GM21723 (cell line): ENCODE measurements at regions not wholly inside any gene's neighbourhood (a gene's known extent, or its start where the extent isn't known, plus 50 kb on each side); places are given as distances from the start of the nearest gene placed in this dataset.
"Not testable (repeated sequence)": the region's sequence is repeated elsewhere in the genome, so short reads cannot be mapped to it uniquely, and the experiment has no call there.

Source experiments
- ATAC-seq: cut with Tn5 transposase; IDR thresholded peaks from one replicate; pipeline ENCODE4 v1.9.1; 2021; ENCODE audit warnings: mild to moderate bottlenecking, moderate library complexity; ENCODE audit not compliant: unreplicated experiment

DNA sequence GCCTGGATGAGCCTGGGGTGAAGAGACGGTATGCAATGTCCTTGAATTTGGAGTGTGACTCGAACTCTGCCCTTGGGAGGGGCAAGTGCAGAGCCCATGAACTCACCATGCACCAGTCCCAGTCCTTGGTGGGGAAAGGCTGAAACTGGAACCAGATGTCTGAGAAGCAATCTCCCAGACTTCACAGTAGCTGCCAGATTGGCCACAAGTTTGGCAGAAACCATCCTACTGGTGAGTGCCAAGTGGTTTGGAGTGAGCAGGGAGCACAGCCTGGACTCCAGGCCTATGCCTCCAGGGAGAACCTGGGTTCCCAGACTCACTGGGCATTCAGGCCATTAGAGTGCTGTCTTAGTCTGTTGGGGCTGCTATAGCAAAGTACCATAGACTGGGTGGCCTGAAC lies 99.6 kb upstream of the LYZL1 start:
- no peak for ATAC-seq

DNA sequence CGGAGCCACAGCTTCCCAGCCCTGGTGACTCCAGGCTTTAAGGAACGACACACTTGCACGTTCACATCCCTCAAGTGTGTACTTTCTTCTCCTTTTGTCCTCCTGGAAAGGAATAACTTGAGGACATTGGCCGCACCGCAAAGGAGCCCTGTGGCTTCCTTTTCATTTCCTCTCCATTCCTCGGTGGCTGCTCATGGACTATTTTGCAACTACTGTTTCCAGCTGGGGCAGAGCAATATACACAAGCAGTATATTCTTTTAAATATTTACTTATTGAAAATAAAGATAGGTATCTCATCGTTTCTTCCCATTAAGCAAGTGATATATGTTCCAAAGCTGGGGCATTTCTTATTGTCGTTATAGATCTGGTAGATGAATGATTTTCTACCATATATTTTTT lies 97.2 kb upstream of the LYZL1 start:
- no peak for ATAC-seq

DNA sequence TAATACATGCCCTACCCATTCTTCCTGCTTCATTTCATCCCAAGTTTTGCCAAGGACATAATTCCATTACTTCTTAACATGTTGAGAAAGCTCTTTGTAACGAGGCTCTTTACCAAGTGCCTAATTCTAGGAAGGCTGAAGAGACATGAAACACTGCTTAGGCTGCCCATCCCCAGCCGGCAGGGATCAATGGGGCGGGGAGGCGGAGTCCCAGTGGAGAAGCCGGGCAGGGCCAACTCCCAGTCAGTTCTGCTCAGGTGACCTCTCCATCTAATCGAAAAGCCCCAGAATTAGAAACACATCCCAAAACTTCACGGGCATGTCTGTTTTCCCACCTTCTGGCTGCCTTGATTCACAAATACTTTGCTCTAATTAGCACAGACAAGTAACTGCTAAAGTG lies 89.5 kb upstream of the LYZL1 start:
- ATAC-seq: no peak

DNA sequence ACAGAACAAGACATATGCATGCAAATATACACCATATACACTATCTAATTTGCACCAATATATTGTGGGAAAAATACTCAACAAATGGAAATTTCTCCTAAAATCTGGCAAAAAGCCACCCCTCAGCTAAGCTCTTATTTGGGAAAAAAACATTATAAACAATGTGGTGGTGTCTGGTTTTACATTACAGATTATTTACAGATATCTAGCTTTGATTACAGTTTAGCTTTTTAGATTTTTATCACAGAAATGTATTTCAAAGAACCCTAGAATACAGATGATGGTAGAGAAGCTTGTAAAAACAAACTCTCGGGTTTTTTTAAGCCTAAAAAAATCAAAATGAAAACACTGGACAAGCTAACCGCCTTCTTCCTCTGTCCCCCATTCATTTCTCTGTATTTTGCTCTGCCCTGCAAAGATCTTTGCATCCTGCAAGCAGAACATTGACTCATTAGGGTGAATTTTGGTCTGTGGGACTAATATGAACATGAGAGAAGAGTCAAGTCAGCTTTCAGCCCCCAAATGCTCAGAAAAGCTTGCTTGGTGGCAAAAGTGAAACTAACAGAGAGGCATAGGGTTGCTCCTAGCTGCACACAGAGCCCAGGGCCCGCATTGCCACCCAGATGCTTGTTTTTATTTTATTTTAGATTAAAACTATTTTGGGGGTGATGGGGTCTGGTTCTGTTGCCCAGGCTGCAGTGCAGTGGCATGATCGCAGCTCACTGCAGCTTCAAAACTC lies 88.8 kb upstream of the LYZL1 start:
- ATAC-seq: no peak

DNA sequence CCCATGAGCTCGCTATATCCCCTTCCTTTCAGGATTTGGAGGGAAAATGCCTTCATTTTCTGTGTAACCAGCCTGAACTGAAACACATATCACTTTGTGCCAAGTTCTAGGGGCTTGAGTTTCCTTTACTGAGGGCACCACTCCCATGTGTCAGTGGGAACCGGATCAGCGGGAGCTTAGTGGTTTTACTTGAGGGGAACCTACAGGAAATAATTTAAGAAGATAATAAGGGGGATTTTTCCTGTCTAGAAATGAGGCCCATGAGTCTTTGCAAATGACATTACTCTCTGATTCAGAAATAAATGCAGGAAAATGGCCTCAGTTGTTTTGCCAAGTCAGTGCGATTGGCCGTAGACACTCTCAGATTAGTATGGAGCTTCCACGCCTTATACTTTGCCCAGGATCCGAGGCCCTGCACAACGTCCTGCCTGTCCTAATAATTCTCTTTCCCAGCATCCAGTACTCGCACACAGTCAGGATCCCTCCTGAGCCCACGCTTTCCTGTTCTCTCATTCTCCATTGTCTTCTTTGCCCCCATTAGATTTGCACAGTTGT lies 86.4 kb upstream of the LYZL1 start:
- ATAC-seq: no peak

DNA sequence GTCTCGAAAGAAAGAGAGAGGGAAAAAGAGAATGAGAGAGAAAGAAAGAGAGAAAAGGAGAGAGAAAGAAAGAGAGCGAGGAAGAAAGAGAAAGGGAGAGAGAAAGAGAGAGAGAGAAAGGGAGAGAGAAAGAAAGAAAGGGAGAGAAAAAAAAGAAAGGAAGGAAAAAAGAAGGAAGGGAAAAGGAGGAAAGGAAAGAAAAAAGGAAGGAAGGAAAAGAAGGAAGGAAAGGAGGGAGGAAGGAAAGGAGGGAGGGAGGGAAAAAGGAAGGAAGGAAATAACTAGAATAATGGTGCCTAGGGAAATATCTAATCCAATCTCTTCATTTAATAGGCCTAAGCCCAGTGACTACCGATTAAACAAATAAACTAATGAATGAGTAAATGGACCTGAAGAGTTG lies 85.4 kb upstream of the LYZL1 start:
- no peak for ATAC-seq

DNA sequence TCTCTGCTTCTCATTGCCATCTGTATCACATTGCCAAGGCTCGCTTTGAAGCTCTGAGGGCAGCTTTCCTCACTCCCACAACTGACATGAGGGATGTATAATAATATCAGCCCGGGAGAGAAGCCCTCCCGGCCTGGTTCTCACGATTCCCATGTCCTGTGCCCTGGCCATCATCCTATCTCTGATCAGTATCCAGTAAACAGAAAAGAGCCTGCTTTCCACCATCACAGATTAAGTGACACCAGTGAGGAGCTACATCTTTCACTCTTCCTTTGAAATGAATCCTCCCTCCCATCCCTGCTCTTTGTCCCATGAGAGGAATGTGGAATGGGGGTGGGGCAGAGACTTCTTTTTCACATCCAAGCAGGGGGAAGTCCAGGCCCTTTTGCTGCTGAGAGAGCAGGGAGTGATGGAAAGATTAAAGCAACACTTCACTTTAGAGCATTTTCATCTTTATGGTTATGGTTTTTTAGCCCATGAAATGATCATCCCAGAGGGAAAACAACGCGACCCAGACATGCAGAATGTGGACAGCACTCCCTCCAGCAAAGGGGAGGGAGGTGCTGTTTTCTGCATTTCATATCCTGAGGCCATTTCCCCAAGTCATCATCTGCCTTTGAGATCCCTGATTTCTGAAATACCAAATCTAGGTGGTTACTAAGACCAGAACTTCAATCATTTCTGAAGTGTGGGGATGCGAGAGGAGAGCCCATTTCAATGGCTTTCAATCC lies 84.6 kb upstream of the LYZL1 start:
- ATAC-seq: no peak

DNA sequence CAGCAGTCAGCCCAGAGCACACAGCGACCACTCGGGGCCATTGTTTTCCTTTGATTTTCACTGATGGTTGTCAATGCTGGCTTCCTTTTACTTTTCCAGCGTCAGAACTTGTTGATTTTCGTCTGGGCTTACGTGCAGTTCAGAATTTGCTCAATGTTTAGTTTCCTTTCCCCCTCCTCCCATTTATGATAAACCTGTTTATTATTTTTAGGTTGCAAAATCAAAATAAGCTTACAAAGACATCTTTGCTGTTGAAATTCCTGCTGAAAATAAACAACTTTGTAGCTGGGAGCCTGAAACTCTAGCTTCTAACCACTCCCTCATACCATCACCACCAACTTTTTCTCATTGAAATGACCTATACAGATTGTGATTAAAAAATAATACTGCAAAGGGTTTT lies 83.1 kb upstream of the LYZL1 start:
- no peak for ATAC-seq

DNA sequence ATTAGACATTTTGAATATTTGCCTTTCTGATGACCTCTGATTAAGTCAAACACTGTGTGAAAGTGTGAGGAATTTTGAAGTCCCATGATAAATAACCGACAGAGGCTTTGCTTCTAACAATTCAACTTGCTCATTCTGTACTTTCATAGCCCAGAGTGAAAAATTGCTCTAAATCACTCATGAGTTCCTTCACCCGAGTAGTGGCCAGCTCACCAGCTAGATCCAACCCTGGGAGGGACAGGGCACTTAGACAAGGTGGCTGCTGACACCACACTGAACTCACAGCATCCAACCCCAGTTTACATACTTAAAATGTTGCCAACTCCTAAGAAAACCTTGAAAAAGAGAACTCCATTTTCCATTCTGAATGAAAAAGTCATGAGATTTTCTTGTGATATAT lies 80.0 kb upstream of the LYZL1 start:
- ATAC-seq: no peak

DNA sequence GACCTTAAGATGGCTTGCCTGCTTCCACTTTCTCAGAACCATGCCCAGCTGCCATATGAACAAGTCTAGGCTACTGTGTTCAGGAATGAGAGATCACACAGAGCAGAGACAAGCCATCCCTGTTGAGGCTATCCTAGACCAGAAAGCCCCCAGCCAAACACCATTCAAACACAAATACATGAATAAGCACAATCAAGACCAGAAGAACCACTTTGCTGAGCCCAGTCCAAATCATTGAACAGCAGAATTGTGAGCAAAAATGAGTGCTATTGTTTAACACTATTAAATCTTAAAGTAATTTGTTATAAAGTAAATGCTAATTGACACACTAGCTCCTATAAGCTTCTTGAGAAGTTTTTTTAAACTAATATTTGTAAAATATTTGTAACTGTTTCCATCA lies 79.0 kb upstream of the LYZL1 start:
- no peak for ATAC-seq

DNA sequence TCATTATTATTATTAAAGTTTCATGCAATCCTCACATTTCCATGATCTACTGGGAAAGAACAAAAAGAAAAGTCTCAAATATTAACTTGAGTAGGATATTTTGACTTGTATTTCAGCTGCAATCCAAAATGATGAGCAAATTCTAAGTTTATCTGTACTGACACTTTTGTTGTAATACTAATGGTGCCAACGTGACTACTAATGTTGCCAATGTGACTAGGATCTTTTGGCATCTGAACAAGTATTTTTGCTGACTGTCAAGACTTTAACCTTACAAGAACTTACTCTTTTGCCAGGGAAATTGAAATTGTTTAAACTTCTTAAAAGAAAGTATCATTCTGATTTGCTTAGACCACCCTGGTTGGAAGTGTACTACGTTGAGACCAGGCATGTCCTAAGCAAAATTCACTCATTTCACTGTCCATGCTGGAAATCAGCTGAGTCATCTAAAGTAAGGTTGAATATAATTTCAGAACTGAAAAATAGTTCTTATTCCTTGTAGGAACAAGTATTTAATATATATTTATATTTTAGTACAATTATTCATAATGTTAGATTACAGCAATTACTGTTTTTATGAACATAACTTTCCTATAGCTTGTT lies 78.5 kb upstream of the LYZL1 start:
- ATAC-seq: no peak

DNA sequence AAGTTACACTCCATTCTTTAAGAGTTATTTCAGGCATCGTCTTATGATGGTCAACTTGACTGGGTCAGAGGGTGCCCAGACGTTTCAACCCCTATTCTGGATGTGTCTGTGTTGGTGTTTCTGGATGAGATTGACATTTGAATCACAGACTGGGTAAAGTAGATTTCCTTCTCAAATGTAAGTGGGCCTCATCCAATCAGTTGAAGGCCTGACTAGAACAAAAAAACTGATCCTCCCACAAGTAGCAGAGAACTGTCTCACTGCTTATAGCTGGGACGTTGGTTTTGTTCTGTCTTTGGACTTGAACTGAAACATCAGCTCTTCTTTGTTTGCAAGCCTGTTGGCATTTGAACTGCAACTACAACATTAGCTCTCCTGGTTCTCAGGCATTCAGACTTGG lies 76.3 kb upstream of the LYZL1 start:
- ATAC-seq: no peak

DNA sequence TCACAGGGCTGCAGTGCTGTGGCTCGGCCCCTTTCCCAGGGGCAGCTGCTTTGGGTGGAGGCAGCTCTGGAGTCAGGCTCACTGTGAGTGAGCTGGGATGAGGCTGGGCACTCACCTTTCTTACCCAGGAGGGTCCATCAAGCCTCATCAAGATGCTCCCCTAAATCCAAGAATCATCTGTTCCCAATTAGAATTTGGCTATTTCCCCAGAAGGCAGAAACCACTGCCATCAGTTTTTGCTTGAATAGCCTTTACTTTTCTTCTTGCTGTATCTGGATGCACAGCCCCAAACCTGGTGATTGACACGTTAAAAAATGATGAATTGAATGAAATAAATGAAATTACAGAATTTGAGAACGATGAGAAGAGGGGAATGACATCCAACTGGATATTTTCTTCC lies 74.3 kb upstream of the LYZL1 start:
- ATAC-seq: no peak

DNA sequence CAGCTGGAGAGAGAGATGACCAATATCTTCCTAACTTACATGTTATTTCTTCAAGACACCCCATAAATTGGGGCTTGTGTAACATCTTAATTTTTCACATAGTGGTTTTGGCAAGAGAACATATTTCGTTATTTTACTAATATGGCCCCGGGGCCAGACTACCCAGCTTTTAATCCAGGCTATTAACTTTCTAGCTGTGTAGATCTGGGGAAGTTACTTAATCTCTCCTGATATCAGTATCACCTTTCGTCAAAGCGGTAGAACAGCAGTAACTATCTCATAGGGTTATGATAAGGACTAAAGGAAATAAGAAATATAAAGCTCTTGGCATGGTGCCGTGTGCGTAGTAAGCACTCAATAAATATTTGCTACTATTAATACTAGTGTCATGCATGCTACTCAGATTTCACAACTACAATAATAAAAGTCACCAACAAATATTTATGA lies 71.6 kb upstream of the LYZL1 start:
- no peak for ATAC-seq

DNA sequence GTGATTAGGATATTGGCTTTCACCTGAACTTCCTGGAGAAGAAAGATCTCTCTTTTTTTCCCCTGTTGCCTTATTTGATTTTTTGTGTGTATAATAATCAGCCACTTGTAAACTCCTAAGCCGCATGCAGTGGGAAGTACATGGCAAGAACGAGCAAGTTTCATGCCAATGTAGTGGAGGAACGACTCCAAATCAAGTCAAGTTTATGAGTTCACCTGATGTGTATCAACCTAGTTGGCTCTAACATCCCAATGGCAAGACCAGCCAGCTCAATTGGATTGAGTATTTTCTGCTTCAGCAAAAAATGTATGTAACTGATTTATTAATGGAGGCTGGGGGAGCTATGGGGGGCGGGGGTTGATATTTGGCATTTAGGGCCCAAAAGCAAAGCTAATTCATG lies 65.5 kb upstream of the LYZL1 start:
- ATAC-seq: no peak

DNA sequence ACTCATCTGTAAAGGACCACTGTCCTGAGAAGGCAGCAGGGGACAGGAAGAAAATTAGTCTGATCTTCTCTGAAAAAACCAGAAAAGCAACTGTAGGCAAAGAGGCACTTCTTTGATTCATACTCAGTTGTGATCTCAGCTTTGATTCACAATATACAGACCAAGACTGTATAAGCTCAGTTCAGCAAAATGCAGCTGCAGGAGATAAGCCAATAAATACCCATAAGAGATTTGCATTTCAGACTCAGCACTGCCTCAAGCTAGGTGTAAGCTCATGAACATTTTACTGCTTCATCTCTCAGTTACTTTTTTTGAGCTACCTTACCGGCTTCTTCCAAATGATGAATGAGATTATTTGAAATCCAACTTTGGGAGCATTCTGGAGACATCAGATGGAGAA lies 64.2 kb upstream of the LYZL1 start:
- no peak for ATAC-seq

DNA sequence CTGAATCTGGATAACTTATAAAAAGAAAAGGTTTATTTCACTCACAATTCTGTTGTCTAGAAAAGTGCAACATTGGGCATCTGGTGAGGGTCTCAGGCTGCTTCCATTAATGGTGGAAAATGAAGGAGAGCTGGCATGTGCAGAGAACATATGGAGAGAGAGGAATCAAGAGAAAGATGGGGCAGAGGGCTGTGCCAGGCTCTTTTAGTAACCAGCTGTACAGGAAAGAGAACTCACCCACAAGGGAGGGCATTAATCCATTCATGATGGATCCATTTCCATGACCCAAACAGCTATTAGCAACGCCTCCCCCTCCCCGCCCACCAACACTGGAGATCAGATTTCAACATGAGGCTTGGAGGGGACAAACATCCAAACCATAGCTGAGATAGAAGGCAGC lies 61.7 kb upstream of the LYZL1 start:
- no peak for ATAC-seq

DNA sequence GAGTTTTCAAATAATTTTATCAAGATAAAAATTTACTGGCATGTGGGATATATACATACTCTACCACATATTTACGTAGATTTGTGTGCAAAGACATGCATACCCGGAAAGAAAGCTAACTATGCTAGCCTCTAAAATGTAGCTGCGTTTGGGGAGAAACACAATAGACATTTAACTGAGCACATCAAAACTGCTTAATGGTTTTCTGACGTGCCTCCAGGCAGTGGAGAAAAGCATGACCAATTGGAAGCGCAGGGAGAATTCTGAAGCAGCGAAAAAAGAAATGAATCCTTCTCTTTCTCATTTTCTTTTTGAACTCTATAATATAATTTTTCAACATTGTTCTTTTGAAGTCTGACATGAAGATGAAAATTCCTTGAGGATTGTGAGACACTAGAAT lies 60.3 kb upstream of the LYZL1 start:
- ATAC-seq: no peak

DNA sequence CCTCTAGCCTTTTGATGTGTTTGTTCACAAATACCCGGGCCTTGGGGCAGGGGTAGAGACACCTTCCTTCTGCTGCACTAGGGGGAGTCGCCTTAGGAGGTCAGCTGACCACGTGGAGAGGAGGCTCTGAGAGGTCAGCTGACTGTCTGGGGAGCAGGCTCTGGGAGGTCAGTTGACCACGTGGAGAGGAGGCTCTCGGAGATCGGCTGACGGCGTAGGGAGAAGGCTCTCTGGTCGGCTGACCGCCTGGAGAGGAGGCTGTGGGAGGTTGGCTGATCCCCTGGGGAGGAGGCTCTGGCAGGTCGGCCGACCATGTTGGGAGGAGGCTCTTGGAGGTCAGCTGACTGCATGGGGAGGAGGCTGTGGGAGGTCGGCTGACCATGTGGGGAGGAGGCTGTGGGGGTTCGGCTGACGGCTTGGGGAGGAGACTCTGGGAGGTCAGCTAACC lies 59.6 kb upstream of the LYZL1 start:
- ATAC-seq: no peak

DNA sequence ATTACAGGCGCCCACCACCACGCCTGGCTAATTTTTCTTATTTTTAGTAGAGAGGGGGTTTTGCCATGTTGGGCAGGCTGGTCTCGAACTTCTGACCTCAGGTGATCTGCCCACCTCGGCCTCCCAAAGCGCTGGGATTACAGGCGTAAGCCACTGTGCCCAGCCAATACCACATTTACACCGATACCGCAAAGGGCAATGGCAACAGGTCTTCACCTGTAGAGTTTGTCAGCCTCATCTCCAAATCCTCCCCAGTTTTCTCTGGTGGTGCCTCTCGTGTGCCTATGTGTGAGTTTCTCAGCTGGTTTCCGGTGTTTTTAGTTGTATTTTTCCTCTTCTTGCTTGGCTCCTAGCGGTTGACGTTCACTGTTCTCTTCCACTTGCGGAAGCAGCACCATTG lies 52.0 kb upstream of the LYZL1 start:
- not testable (repeated sequence) for ATAC-seq

DNA sequence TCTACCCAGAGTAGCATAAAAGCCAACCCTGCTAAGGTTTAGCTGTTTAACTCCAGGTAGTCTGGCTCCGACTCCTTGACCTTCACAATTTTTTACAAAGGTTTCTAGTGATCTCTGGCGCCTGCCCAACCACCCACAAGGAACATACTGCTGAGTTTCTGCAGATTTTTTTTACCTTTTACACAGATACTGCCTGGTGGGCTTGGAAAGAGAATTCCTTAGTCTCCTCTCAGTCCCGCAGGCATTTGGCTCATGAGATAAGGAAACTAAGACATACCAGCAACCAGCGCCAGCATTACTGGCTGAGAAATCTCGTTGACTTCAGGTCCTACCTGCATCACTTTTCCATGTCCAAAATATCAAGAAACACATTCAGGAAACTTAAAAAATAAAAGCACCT lies 51.1 kb upstream of the LYZL1 start:
- no peak for ATAC-seq
